Osteocyte (in vitro differentiated cells): ENCODE measurements at regions not wholly inside any gene's neighbourhood (a gene's known extent, or its start where the extent isn't known, plus 50 kb on each side); places are given as distances from the start of the nearest gene placed in this dataset.
A peak's percentile ranks its signal among the peaks of the same experiment; 100 is the strongest.
"Not testable (repeated sequence)": the region's sequence is repeated elsewhere in the genome, so short reads cannot be mapped to it uniquely, and the experiment has no call there.

Experiments
- DNase-seq: peaks from one replicate; pipeline ENCODE4 v3.0.0; 2021; ENCODE audit warnings: mixed read lengths; ENCODE audit not compliant: unreplicated experiment; ENCODE audit errors: extremely low spot score
- H3K27ac Mint-ChIP-seq: one replicate; pipeline ENCODE4 v1.8.0; 2021; ENCODE audit warnings: mild to moderate bottlenecking, mixed read lengths; ENCODE audit not compliant: unreplicated experiment
- H3K27me3 Mint-ChIP-seq: one replicate; pipeline ENCODE4 v1.8.0; 2021; ENCODE audit warnings: mixed read lengths; ENCODE audit not compliant: unreplicated experiment
- H3K36me3 Mint-ChIP-seq: one replicate; pipeline ENCODE4 v1.8.0; 2021; ENCODE audit warnings: mixed read lengths; ENCODE audit not compliant: unreplicated experiment
- H3K4me1 Mint-ChIP-seq: one replicate; pipeline ENCODE4 v1.8.0; 2021; ENCODE audit warnings: mixed read lengths; ENCODE audit not compliant: unreplicated experiment
- H3K4me3 Mint-ChIP-seq: one replicate; pipeline ENCODE4 v1.8.0; 2021; ENCODE audit warnings: mild to moderate bottlenecking, moderate library complexity, mixed read lengths; ENCODE audit not compliant: unreplicated experiment
- H3K9me3 Mint-ChIP-seq: one replicate; pipeline ENCODE4 v1.8.0; 2021; ENCODE audit warnings: mixed read lengths; ENCODE audit not compliant: unreplicated experiment
- TF ChIP-seq, protein P1 (sequence below): fragments of 200-600 bp; sonication (generic); IDR thresholded peaks from 2 replicates; pipeline ENCODE4 v1.5.0; 2021; ENCODE audit warnings: antibody characterized with exemption, mild to moderate bottlenecking, moderate library complexity

GRCh38 chr15:81064253-81064652, 63.5 kb downstream of the TLNRD1 start:
- DNase-seq = no peak
- TF ChIP-seq, protein P1, sequence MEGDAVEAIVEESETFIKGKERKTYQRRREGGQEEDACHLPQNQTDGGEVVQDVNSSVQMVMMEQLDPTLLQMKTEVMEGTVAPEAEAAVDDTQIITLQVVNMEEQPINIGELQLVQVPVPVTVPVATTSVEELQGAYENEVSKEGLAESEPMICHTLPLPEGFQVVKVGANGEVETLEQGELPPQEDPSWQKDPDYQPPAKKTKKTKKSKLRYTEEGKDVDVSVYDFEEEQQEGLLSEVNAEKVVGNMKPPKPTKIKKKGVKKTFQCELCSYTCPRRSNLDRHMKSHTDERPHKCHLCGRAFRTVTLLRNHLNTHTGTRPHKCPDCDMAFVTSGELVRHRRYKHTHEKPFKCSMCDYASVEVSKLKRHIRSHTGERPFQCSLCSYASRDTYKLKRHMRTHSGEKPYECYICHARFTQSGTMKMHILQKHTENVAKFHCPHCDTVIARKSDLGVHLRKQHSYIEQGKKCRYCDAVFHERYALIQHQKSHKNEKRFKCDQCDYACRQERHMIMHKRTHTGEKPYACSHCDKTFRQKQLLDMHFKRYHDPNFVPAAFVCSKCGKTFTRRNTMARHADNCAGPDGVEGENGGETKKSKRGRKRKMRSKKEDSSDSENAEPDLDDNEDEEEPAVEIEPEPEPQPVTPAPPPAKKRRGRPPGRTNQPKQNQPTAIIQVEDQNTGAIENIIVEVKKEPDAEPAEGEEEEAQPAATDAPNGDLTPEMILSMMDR = no peak
- Mint-ChIP-seq H3K27me3 (peaks cover 8% of the 10 kb centered on the region), H3K4me3 (no peak overlapping the region), H3K4me1 (no peaks in the 10 kb centered on the region), H3K27ac (no peak overlapping the region), H3K9me3 (no peaks in the 10 kb centered on the region), H3K36me3 (no peaks in the 10 kb centered on the region)

- H3K27me3 Mint-ChIP-seq, DNase-seq, H3K27ac Mint-ChIP-seq, H3K4me3 Mint-ChIP-seq, H3K9me3 Mint-ChIP-seq, H3K36me3 Mint-ChIP-seq, H3K4me1 Mint-ChIP-seq: not testable (repeated sequence)
These were observed 66.5 kb upstream of the CFAP161 start for GRCh38 chr15:81067567-81067966.

DNA sequence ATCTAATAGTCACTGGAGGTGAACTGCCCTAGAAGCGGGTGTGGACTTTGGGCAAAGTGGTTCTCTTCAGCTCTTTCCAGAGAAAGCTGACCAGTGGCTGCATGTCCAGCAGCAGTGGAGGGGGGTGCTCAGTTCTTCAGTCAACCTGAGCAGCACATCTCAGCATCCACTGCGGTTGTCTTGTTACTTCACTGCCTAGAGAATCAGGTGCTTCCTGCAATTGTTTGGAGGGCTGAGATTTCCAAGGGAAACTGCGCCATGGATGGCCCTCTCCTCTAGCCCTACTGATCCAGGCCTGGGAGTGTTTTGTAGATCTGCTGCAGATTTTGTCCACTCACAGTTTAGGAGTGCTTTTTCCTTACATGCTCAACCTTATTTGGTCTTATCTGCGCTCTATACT, 65.6 kb upstream of the CFAP161 start:
- Mint-ChIP-seq H3K27ac (no peak overlapping the region), H3K4me3 (no peak overlapping the region), H3K36me3 (no peaks in the 10 kb centered on the region), H3K27me3 (peaks cover 6% of the 10 kb centered on the region), H3K9me3 (no peaks in the 10 kb centered on the region), H3K4me1 (peaks cover 5% of the 10 kb centered on the region)
- TF ChIP-seq, protein P1 = no peak
- DNase-seq = no peak

- no peak overlapping the region for H3K4me3 Mint-ChIP-seq
- TF ChIP-seq, protein P1 = no peak
- no peaks in the 10 kb centered on the region for H3K9me3 Mint-ChIP-seq
- H3K27me3 Mint-ChIP-seq = peaks cover 6% of the 10 kb centered on the region
- peaks cover 5% of the 10 kb centered on the region for H3K4me1 Mint-ChIP-seq
- DNase-seq = no peak
- H3K27ac Mint-ChIP-seq = no peak overlapping the region
- no peaks in the 10 kb centered on the region for H3K36me3 Mint-ChIP-seq
These were observed 64.7 kb upstream of the CFAP161 start for GRCh38 chr15:81069356-81069755.

DNA sequence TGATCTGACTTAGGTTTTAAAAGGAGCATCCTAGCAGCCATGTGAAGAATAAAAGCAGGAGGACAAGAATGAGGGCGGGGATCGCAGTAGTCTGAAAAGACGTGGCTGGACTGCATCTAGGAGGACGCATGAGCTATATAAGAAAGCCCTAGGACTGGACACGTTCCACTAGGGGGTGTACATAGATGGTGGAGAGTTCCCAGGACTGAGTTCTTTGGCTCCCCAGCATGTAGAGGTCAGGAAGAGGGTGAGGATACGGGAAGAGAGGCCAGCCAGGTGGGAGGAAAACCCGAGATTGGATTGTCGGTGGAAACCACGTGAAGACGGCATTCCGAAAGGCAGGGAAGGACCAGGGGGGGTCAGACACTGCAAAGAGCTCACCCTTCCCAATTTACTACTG, 64.2 kb upstream of the CFAP161 start:
- Mint-ChIP-seq H3K27ac (no peak overlapping the region), H3K4me3 (no peak overlapping the region), H3K4me1 (peaks cover 5% of the 10 kb centered on the region), H3K36me3 (no peaks in the 10 kb centered on the region), H3K27me3 (peaks cover 6% of the 10 kb centered on the region), H3K9me3 (no peaks in the 10 kb centered on the region)
- no peak for DNase-seq
- TF ChIP-seq, protein P1 = no peak

DNA sequence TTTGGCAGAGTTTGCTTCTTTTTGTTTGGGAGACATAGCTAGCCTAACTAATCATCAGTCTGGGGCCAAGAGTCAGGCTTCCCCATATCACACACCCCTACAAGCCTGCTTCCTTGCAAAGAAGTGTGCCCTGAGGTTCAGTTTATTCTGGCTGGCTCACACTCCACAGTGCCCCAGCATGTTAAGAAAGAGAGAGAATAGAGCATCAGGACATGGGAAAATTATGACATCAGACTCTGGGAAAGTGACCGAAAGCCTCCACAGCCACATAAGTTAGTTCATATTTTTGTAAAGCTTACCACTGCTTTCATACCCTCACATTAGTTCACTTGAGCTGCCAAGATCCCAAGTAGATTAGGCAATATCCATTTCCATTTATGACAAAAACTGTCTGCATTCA, 63.0 kb upstream of the CFAP161 start:
- H3K4me3 Mint-ChIP-seq = no peak overlapping the region
- no peaks in the 10 kb centered on the region for H3K9me3 Mint-ChIP-seq
- H3K36me3 Mint-ChIP-seq = no peaks in the 10 kb centered on the region
- peak overlapping the region; percentile 11 for H3K27ac Mint-ChIP-seq
- H3K27me3 Mint-ChIP-seq = peaks cover 6% of the 10 kb centered on the region
- peaks cover 5% of the 10 kb centered on the region for H3K4me1 Mint-ChIP-seq
- TF ChIP-seq, protein P1 = no peak
- no peak for DNase-seq
